SK-N-SH (cell line): ENCODE measurements at regions not wholly inside any gene's neighbourhood (a gene's known extent, or its start where the extent isn't known, plus 50 kb on each side); places are given as distances from the start of the nearest gene placed in this dataset.
"Not testable (repeated sequence)": the region's sequence is repeated elsewhere in the genome, so short reads cannot be mapped to it uniquely, and the experiment has no call there.

Experiments used
- GATA2 ChIP-seq: sonication (generic); formaldehyde crosslinking; IDR thresholded peaks from 2 replicates; pipeline ENCODE4 v1.5.0; 2020; ENCODE audit warnings: mild to moderate bottlenecking, missing genetic modification reagents
- POLR2AphosphoS5 ChIP-seq: IDR thresholded peaks from 2 replicates; pipeline ENCODE4 v1.6.1; 2012; ENCODE audit warnings: low read depth, low read length

DNA sequence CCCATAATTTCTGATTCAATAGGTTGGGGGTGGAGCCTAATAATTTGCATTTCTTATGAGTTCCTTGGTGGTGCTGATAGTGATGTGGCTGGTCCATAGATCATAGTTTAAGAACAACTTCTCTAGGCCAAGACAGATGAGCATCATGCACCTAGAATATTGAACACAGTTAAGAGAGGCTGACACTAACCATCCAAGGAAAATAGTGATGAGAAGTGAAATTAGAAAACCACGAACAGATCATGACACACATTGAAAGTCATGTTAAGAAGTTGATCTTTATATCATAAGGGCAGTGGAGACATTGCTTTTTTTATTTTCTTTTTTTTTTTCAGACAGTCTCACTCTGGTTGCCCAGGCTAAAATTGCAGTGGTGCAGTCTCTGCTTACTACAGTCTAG, 205.8 kb downstream of the UBE2NL start:
- not testable (repeated sequence) for TF ChIP-seq POLR2AphosphoS5; GATA2 (CRISPR knock-in tag)
